ENCODE measurements at regions not wholly inside any gene's neighbourhood (a gene's known extent, or its start where the extent isn't known, plus 50 kb on each side); places are given as distances from the start of the nearest gene placed in this dataset.

DNA sequence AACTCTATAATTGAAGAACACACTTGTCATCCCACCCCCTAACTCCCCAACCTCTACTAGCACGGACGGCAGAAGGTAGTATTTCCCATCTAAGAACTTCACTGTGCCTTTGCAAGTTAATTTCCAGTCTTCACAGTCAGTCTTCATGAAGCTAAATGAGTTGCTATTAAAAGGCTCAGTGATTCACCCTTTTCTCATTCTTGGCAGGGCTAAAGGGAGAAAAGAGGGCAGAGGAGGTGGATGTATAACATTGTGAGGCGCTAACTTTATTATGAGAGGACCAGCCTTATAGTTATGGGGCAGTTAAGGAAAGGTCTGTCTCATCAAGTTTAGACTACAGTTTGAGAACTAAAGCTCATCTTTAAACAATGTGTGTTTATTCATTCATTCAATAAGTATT lies 161.0 kb upstream of the S100G start:
- TF ChIP-seq EZH2 (IDR thresholded peaks at IDR 0.05; ENCODE audit: borderline replicate concordance) (no peak), EZH2phosphoT487 (IDR thresholded peaks at IDR 0.05; ENCODE audit: low read depth, severe bottlenecking, unreplicated experiment) (no peak)
- TF ChIP-seq, protein P1, sequence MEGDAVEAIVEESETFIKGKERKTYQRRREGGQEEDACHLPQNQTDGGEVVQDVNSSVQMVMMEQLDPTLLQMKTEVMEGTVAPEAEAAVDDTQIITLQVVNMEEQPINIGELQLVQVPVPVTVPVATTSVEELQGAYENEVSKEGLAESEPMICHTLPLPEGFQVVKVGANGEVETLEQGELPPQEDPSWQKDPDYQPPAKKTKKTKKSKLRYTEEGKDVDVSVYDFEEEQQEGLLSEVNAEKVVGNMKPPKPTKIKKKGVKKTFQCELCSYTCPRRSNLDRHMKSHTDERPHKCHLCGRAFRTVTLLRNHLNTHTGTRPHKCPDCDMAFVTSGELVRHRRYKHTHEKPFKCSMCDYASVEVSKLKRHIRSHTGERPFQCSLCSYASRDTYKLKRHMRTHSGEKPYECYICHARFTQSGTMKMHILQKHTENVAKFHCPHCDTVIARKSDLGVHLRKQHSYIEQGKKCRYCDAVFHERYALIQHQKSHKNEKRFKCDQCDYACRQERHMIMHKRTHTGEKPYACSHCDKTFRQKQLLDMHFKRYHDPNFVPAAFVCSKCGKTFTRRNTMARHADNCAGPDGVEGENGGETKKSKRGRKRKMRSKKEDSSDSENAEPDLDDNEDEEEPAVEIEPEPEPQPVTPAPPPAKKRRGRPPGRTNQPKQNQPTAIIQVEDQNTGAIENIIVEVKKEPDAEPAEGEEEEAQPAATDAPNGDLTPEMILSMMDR (IDR thresholded peaks at IDR 0.05; ENCODE audit: poor library complexity): no peak
